ENCODE measurements at regions not wholly inside any gene's neighbourhood (a gene's known extent, or its start where the extent isn't known, plus 50 kb on each side); places are given as distances from the start of the nearest gene placed in this dataset.

DNA sequence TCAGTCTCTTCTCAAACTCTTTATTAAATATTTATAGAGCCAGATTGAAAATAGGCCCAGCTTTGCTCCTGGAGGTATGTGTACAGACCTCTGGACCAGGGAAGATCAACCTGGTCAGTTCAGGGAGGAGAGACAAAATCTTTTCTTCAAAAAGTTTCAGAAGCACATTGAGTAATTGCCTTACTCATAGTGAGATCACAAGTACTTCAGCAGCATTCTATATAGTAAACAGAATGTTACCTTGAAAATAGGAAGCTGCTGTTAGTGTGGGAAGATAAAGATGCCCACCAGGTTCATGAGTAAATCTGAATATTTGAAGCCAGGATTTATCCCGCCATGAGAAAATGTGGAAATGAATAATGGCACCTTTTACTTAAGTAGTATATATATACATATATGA, 665.9 kb upstream of the CITED2 start:
- peak; percentile 5 for DNase-seq (ENCODE audit: low read depth)
- no peak overlapping the region for H3K4me3 ChIP-seq (ENCODE audit: low read depth, low read length)
- no peak for TF ChIP-seq CTCF (IDR thresholded peaks at IDR 0.05; ENCODE audit: insufficient read depth, low read depth, low read length, missing control alignments)

DNA sequence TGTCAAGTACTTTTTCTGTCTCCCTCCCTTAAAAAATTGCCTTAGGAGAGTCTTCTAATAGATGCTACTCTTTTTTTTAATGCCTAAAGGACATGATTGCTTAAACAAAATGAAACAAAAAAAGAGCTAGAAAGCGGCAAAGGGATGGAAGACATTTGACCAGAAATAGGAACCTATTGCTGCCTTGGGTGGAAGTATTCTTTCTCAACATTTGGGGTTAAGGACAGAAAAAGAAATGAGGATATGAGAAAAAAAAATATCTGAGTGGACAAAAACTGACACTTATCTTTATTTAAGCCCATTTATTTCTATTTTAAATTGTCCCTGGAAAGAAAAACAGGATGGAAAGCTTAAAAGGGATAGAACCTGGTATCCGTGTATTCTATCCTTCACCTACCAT, 664.9 kb upstream of the CITED2 start:
- no peak for DNase-seq (ENCODE audit: low read depth)
- no peak overlapping the region for H3K4me3 ChIP-seq (ENCODE audit: low read depth, low read length)
- no peak for TF ChIP-seq CTCF (IDR thresholded peaks at IDR 0.05; ENCODE audit: insufficient read depth, low read depth, low read length, missing control alignments)

- H3K4me3 ChIP-seq (ENCODE audit: low read depth, low read length): no peak overlapping the region
- DNase-seq (ENCODE audit: low read depth): no peak
- TF ChIP-seq CTCF (IDR thresholded peaks at IDR 0.05; ENCODE audit: insufficient read depth, low read depth, low read length, missing control alignments): no peak
Measured at GRCh38 chr6:140036196-140036595, 661.7 kb upstream of the CITED2 start.

DNA sequence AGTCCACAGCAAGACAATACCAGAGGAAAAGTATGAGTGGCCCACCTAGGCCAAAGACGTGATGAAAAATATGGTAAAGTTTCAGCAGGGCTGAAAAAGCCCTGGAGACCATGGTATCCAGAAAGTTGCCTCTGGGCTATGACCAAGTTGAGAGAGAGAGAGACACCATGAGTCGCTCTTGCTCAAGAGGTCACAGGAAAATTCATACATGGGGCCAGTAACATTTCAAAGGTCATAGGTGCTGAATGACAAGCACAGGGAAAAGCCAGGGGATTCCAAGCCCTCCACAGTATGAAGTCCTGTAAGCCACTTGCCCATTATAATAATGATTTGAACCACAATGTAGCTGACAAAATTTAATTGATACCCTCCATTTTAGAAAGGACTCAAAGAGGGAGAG, 657.7 kb upstream of the CITED2 start:
- TF ChIP-seq CTCF (IDR thresholded peaks at IDR 0.05; ENCODE audit: insufficient read depth, low read depth, low read length, missing control alignments): no peak
- no peak for DNase-seq (ENCODE audit: low read depth)

GRCh38 chr6:140029551-140029950, 655.1 kb upstream of the CITED2 start:
- DNase-seq (ENCODE audit: low read depth): no peak
- no peak overlapping the region for H3K4me3 ChIP-seq (ENCODE audit: low read depth, low read length)
- TF ChIP-seq CTCF (IDR thresholded peaks at IDR 0.05; ENCODE audit: insufficient read depth, low read depth, low read length, missing control alignments): no peak

More for the DNA sequence above, 657.7 kb upstream of the CITED2 start:
- no peak overlapping the region for H3K4me3 ChIP-seq (ENCODE audit: low read depth, low read length)

DNA sequence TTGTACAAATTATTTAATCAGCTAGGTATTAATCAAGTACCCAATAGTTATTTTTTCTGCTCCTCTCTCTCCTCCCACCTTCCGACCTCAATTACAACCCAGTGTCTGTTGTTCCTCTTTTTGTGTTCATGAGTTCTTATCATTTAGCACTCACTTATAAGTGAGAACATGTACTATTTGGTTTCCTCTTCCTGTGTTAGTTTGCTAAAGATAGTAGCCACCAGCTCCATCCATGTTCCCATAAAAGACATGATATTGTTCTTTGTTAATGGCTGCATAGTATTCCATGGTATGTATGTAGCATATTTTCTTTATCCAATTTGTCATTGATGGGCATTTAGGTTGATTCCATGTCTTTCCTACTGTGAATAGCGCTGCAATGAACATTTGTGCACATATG, 652.8 kb upstream of the CITED2 start:
- no peak for TF ChIP-seq CTCF (IDR thresholded peaks at IDR 0.05; ENCODE audit: insufficient read depth, low read depth, low read length, missing control alignments)
- no peak overlapping the region for H3K4me3 ChIP-seq (ENCODE audit: low read depth, low read length)
- no peak for DNase-seq (ENCODE audit: low read depth)

DNA sequence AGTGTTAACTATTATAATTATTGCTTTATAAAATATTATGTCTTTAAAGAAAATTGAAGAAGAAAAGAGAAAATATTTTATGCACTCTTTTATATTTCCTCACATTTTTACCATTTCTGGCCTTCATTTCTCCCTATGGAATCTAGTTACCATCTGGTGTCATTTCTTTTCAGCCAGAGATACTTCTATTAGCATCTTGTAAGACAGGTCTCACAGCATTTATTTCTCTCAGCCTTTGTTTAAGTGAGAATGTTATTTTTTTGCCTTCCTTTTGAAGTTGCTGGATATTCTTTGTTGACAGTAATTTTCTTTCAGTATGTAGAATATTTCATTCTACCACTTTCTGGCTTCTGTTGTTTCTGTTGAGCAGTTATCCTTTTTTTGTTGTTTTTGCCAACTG, 652.1 kb upstream of the CITED2 start:
- TF ChIP-seq CTCF (IDR thresholded peaks at IDR 0.05; ENCODE audit: insufficient read depth, low read depth, low read length, missing control alignments): no peak
- DNase-seq (ENCODE audit: low read depth): no peak

More for the DNA sequence above, 652.1 kb upstream of the CITED2 start:
- no peak overlapping the region for H3K4me3 ChIP-seq (ENCODE audit: low read depth, low read length)

Measured in GM12865 (cell line).